ENCODE measurements at regions not wholly inside any gene's neighbourhood (a gene's known extent, or its start where the extent isn't known, plus 50 kb on each side); places are given as distances from the start of the nearest gene placed in this dataset.
"Not testable (repeated sequence)": the region's sequence is repeated elsewhere in the genome, so short reads cannot be mapped to it uniquely, and the experiment has no call there.

DNA sequence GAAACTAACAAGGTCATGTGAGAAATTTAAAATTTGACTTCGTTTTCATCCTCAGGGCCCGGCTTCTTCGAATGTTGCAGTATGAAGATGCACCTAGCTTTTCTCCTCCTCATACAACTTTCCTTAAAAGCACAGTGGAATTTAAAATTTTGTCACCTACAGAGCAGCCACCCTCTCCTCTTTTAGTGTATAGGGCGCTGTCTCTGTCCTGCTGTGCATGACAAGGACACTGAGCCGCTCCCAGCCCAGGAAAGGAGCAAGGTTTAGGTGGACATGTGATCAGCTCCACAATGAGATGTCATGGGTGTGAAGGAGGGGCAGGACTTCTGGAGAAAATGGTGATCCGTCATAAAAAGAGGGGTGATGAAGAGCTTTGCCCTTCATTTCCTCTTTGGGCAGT, 1185.4 kb downstream of the RPIA start:
- H3K4me1 ChIP-seq; H3K4me3 ChIP-seq; H3K36me3 ChIP-seq; H3K27me3 ChIP-seq; H3K27ac ChIP-seq; H3K9me3 ChIP-seq; DNase-seq; intact Hi-C loops (cut with DNase I; ENCODE audit: low total_unique reads): not testable (repeated sequence)
- WGBS, 5 donors, result 66 to 82% (median 74%) methylated on average over 4 to 6 of the region's 6 CpGs

GRCh38 chr2:89882880-89883279, 1191.4 kb downstream of the RPIA start:
- H3K4me3 ChIP-seq; DNase-seq; H3K27ac ChIP-seq; intact Hi-C loops (cut with DNase I; ENCODE audit: low total_unique reads); H3K4me1 ChIP-seq; H3K36me3 ChIP-seq; H3K9me3 ChIP-seq; H3K27me3 ChIP-seq: not testable (repeated sequence)
- WGBS, 5 donors, result 13 to 43% (median 22%) methylated on average over 1 of the region's 1 CpG; no CpG with 5 or more reads in 1 of the 5 donors

DNA sequence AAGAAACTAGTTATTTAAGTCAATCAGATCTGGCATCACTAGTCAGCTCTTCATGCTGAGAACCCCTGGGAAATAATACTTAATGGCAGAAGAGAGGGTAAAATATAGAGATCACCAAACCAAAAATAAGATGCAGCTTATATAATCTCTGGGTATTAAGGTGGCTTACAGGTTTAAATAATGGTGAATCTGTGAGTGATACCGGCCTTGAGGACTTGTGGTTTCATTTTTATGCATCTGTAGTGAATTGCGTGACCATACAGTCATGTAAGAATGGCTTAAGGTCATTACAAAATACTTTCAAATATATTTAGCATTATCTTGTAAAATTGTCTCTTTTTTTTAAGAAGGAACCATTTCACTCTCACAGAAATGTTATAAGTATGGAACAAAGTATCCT, 1192.2 kb downstream of the RPIA start:
- H3K9me3 ChIP-seq; H3K36me3 ChIP-seq; H3K27ac ChIP-seq; H3K4me1 ChIP-seq; intact Hi-C loops (cut with DNase I; ENCODE audit: low total_unique reads); DNase-seq; H3K27me3 ChIP-seq; H3K4me3 ChIP-seq: not testable (repeated sequence)
- WGBS, 5 donors, result 54 to 80% (median 67%) methylated on average over 1 to 2 of the region's 2 CpGs

DNA sequence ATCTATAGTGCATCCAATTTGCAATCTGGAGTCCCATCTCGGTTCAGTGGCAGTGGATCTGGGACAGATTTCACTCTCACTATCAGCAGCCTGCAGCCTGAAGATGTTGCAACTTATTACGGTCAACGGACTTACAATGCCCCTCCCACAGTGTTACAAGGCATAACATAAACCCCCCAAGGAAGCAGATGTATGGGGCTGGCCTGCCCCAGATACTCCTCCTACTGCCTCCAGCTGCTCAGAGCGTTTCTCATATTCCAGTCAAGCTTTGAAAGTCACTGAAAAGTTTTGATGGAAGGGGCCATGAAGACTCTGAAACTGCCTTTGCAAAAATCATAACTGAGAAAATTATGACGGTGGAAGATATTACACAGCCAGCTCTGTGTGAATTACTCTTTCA, 1193.6 kb downstream of the RPIA start:
- H3K27me3 ChIP-seq; H3K36me3 ChIP-seq; H3K4me1 ChIP-seq; H3K4me3 ChIP-seq; H3K27ac ChIP-seq; intact Hi-C loops (cut with DNase I; ENCODE audit: low total_unique reads); DNase-seq; H3K9me3 ChIP-seq: not testable (repeated sequence)
- 44 to 58% (median 53%) methylated on average over 1 to 3 of the region's 5 CpGs; no CpG with 5 or more reads in 1 of the 5 donors for WGBS, 5 donors

DNA sequence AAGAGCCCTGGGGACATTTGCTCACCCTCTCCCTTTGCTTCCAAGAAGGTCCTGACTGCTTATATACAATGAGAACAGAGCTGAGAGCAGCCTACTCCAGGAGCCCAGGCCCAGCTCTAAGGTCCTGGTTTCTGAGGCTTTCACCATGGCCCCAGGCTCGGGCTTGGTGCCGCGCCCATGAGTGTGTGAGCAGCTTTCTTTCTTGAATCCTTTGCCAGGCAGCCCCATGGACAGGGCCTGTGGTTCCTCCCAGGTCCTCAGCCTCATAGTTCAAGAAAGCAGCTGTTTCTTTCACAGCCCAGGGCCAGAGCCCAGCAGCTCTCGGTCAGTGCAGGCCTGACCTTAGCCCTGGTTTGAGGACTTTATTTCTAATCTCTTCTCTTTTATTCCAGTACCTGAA, 1197.2 kb downstream of the RPIA start:
- H3K36me3 ChIP-seq; H3K27me3 ChIP-seq; DNase-seq; H3K4me3 ChIP-seq; H3K4me1 ChIP-seq; H3K9me3 ChIP-seq; H3K27ac ChIP-seq; intact Hi-C loops (cut with DNase I; ENCODE audit: low total_unique reads): not testable (repeated sequence)
- no CpG with 5 or more reads among the region's 4 CpGs for WGBS, 5 donors

DNA sequence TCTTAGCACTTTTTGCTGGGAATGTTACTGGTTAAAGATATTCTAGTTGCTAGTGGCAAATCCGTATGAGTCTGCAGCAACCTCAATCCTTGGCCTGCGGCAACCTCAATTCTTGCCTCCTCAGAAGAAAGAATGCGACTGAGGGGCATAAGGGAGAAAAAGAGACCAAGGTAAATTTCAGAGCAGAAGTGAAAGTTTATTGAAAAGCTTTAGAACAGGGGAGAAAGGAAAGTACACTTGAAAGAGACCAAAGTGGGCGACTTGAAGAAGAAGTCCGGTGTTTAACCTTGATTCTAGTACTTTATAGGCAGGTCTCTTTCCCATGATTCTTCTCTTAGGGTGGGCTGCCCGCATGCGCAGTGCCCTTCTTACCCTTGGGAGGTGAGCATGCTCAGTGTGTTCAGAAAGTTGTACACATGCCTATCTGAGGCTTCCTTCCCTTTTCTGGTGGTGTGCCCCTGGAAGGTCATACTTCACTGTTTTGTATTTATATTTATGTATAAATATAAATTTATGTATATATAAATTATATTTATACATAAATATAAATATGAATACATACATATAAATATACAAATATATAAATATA, 1198.8 kb downstream of the RPIA start:
- H3K27me3 ChIP-seq; H3K27ac ChIP-seq; DNase-seq; H3K4me1 ChIP-seq; H3K36me3 ChIP-seq; H3K4me3 ChIP-seq; intact Hi-C loops (cut with DNase I; ENCODE audit: low total_unique reads); H3K9me3 ChIP-seq: not testable (repeated sequence)
- WGBS, 5 donors, result no CpG with 5 or more reads among the region's 7 CpGs

- H3K4me1 ChIP-seq; H3K27me3 ChIP-seq; H3K9me3 ChIP-seq; intact Hi-C loops (cut with DNase I; ENCODE audit: low total_unique reads); DNase-seq; H3K36me3 ChIP-seq; H3K27ac ChIP-seq; H3K4me3 ChIP-seq: not testable (repeated sequence)
- no CpG with 5 or more reads among the region's 4 CpGs for WGBS, 5 donors
These were observed 1203.5 kb downstream of the RPIA start for GRCh38 chr2:89894988-89895387.

DNA sequence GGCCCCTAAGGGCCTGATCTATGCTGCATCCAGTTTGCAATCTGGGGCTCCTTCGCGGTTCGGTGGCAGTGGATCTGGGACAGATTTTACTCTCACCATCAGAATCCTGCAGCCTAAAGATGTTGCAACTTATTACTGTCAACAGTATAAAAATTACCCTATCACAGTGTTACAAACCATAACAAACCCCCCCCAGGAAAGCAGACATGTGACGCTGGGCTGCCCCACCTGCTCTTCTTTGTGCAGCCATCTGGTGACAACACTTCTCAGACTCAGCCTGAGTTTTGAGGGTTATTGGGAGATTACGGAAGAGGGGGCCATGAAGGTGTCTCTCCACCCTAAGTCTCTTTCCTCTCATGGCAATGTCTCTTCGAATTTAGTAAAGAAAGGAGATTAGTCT, 1204.2 kb downstream of the RPIA start:
- H3K36me3 ChIP-seq; H3K27ac ChIP-seq; H3K27me3 ChIP-seq; DNase-seq; H3K4me3 ChIP-seq; H3K9me3 ChIP-seq; H3K4me1 ChIP-seq; intact Hi-C loops (cut with DNase I; ENCODE audit: low total_unique reads): not testable (repeated sequence)
- no CpG with 5 or more reads among the region's 6 CpGs for WGBS, 5 donors

GRCh38 chr2:89927018-89927417, 1235.5 kb downstream of the RPIA start:
- intact Hi-C loops (cut with DNase I; ENCODE audit: low total_unique reads); H3K36me3 ChIP-seq; H3K27ac ChIP-seq; H3K9me3 ChIP-seq; H3K27me3 ChIP-seq; DNase-seq; H3K4me1 ChIP-seq; H3K4me3 ChIP-seq: not testable (repeated sequence)
- 44 to 66% (median 50%) methylated on average over 2 of the region's 2 CpGs; no CpG with 5 or more reads in 1 of the 5 donors for WGBS, 5 donors

DNA sequence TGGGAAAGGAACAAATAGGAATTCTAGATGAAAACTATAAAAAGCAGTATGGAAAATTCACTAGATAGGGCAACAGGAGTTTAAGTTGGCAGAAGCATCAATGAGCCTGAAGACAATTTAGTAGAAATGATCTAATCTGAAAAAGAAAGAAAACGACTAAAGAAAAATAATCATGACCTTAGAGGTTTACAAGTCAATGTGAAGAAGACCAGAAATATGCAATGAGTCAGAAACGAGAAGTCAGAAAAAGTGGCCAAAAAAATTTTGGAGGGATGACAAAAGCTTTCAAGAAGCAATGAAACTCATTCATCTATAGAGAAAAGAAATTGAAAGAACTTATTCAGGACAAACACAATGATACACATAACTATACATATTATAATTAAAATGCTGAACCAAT, 1244.0 kb downstream of the RPIA start:
- WGBS, 5 donors, result 25 to 57% (median 48%) methylated on average over 2 of the region's 2 CpGs
- H3K27me3 ChIP-seq; intact Hi-C loops (cut with DNase I; ENCODE audit: low total_unique reads): not testable (repeated sequence)

GRCh38 chr2:89936011-89936410, 1244.5 kb downstream of the RPIA start:
- intact Hi-C loops (cut with DNase I; ENCODE audit: low total_unique reads), result not testable (repeated sequence)
- WGBS, 5 donors, result 58 to 73% (median 64%) methylated on average over 2 of the region's 2 CpGs

More for the DNA sequence above, 1244.0 kb downstream of the RPIA start:
- H3K27ac ChIP-seq, H3K9me3 ChIP-seq, H3K36me3 ChIP-seq, H3K4me1 ChIP-seq, H3K4me3 ChIP-seq, DNase-seq: not testable (repeated sequence)

DNA sequence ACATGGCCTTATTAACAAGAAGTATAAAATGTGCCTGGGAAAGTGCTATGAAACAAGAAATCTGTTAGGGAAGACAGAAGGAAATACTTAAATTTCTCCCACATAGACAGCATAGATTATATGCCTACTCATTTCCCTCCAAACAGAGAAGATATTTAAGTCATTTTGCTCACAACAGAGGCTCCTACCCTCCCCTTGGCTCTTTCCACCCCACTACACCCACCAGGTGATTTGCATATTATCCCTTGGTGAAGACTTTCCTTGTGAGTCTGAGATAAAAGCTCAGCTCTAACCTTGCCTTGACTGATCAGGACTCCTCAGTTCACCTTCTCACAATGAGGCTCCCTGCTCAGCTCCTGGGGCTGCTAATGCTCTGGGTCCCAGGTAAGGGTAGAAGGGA, 1245.1 kb downstream of the RPIA start:
- H3K9me3 ChIP-seq; H3K27me3 ChIP-seq; H3K27ac ChIP-seq; H3K36me3 ChIP-seq; intact Hi-C loops (cut with DNase I; ENCODE audit: low total_unique reads); H3K4me3 ChIP-seq; DNase-seq; H3K4me1 ChIP-seq: not testable (repeated sequence)

More at GRCh38 chr2:89936011-89936410, 1244.5 kb downstream of the RPIA start:
- not testable (repeated sequence) for H3K9me3 ChIP-seq, H3K36me3 ChIP-seq, DNase-seq, H3K4me1 ChIP-seq, H3K4me3 ChIP-seq, H3K27me3 ChIP-seq, H3K27ac ChIP-seq

GRCh38 chr2:89938756-89939155, 1247.3 kb downstream of the RPIA start:
- H3K4me3 ChIP-seq; H3K27me3 ChIP-seq; H3K9me3 ChIP-seq; H3K4me1 ChIP-seq; H3K36me3 ChIP-seq; DNase-seq; H3K27ac ChIP-seq; intact Hi-C loops (cut with DNase I; ENCODE audit: low total_unique reads): not testable (repeated sequence)
- 27 to 80% (median 37%) methylated on average over 1 to 5 of the region's 5 CpGs for WGBS, 5 donors

Measured in stomach (tissue), 8 donors.